ENCODE measurements at regions not wholly inside any gene's neighbourhood (a gene's known extent, or its start where the extent isn't known, plus 50 kb on each side); places are given as distances from the start of the nearest gene placed in this dataset.

DNA sequence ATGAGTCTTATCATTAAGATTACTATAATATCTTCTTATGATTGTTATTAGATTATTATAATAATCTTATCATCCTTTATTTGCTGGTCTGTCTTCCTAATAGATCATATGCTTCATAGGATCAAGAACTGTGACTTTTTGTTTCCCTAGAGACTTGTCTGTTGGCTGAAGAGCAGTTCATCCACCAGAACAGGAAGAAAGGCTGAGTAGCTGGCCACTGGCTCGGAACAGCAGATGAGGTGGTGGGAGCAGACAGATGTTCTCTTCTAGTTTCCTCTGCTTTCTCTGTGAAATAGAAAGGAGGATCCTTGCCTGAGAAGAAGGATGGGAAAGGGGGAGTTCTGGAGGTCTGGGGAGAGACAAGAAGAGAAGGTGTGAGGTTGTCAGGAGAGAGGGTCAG is 120.0 kb downstream of the CCNA1 start:
- TF ChIP-seq PHF8 (conservative IDR thresholded peaks at IDR 0.05; ENCODE audit: low read depth, low read length), result no peak
- no peak for TF ChIP-seq SIN3A (conservative IDR thresholded peaks at IDR 0.05 in 1 of 2, IDR thresholded peaks at IDR 0.05 in 1 of 2; ENCODE audit: low read depth in 1 of 2, low read length in 2 of 2)
- no peak for TF ChIP-seq SP2 (IDR thresholded peaks at IDR 0.05; ENCODE audit: low read length)
- no peak for TF ChIP-seq GTF2F1 (IDR thresholded peaks at IDR 0.05; ENCODE audit: borderline replicate concordance, low read depth, low read length)
- no peak for TF ChIP-seq RFX5 (IDR thresholded peaks at IDR 0.05; ENCODE audit: borderline replicate concordance, low read depth, low read length)
- TF ChIP-seq BRCA1 (IDR thresholded peaks at IDR 0.05; ENCODE audit: low read depth, low read length), result no peak
- no peak for TF ChIP-seq MAFK (IDR thresholded peaks at IDR 0.05; ENCODE audit: low read depth, low read length)
- TF ChIP-seq SIRT6 (IDR thresholded peaks at IDR 0.05; ENCODE audit: low read length), result no peak
- Histone ChIP-seq H3K9ac (replicated peaks in 1 of 4; ENCODE audit: extremely low read depth in 1 of 4, low read depth in 3 of 4, low read length in 3 of 4) (no peak overlapping the region), H3K36me3 (ENCODE audit: control insufficient read depth in 2 of 4, insufficient read depth in 4 of 4, low read length in 3 of 4) (no peaks in the 10 kb centered on the region), H4K20me1 (replicated peaks in 1 of 2; ENCODE audit: control insufficient read depth in 1 of 2, insufficient read depth in 2 of 2, low read length in 2 of 2) (no peaks in the 10 kb centered on the region), H3K79me1 (ENCODE audit: low read depth, low read length) (no peaks in the 10 kb centered on the region), H3K18ac (ENCODE audit: extremely low read depth, low read length) (no peak overlapping the region), H3K14ac (ENCODE audit: insufficient read length) (no peak overlapping the region), H2BK12ac (ENCODE audit: low read depth, low read length) (no peak overlapping the region), H4K5ac (ENCODE audit: insufficient read length, low read depth, low read length) (no peak overlapping the region), H3K4me2 (ENCODE audit: insufficient read depth in 1 of 2, low read depth in 2 of 2, low read length in 2 of 2) (no peak overlapping the region), H3K56ac (replicated peaks; ENCODE audit: insufficient read length, low read depth, low read length) (no peak overlapping the region), H4K91ac (replicated peaks; ENCODE audit: insufficient read length, low read length) (no peak overlapping the region), H4K8ac (ENCODE audit: extremely low read depth, insufficient read depth, low read length) (no peak overlapping the region), H3K9me3 (ENCODE audit: insufficient read depth in 2 of 2, low read depth in 1 of 2, low read length in 1 of 2) (no peaks in the 10 kb centered on the region), H3K27ac (ENCODE audit: low read depth, low read length) (no peak overlapping the region), H2AK5ac (ENCODE audit: low read depth, low read length) (no peak overlapping the region), H3K4me3 (ENCODE audit: extremely low read depth in 1 of 4, insufficient read depth in 2 of 4, low read depth in 3 of 4, low read length in 4 of 4) (no peak overlapping the region), H3K27me3 (replicated peaks in 1 of 4; ENCODE audit: control insufficient read depth in 3 of 4, extremely low read depth in 1 of 4, insufficient read depth in 3 of 4, low read length in 3 of 4) (no peaks in the 10 kb centered on the region), H2AFZ (ENCODE audit: low read length) (no peak overlapping the region), H2BK15ac (ENCODE audit: low read length) (no peak overlapping the region), H2BK120ac (replicated peaks; ENCODE audit: low read depth, low read length) (no peak overlapping the region), H3K79me2 (ENCODE audit: control insufficient read depth in 1 of 2, insufficient read depth in 2 of 2, low read length in 2 of 2) (no peaks in the 10 kb centered on the region), H2BK20ac (ENCODE audit: low read length) (no peak overlapping the region), H3K4me1 (replicated peaks in 1 of 4; ENCODE audit: control insufficient read depth in 3 of 4, insufficient read depth in 4 of 4, low read length in 3 of 4) (no peaks in the 10 kb centered on the region), H3K4ac (replicated peaks; ENCODE audit: insufficient read length, low read depth, low read length) (no peak overlapping the region), H2BK5ac (ENCODE audit: low read depth, low read length) (no peak overlapping the region), H3K23ac (ENCODE audit: insufficient read length) (no peak overlapping the region), H3K23me2 (ENCODE audit: low read depth, low read length) (no peaks in the 10 kb centered on the region; the same call in 1 of the 2 replicates)
- POLR2A ChIA-PET (ENCODE audit: partially characterized antibody), result no interaction called here
- FAIRE-seq (no peak), DNase-seq (ENCODE audit: low read depth in 1 of 2, low spot score in 2 of 2) (no peak)
- CTCF ChIA-PET (ENCODE audit: partially characterized antibody), result no interaction called here
- WGBS, 2 experiments (ENCODE audit: extremely low coverage in 1 of 2, insufficient coverage in 1 of 2, insufficient read length in 1 of 2, insufficient replicate concordance in 2 of 2, low coverage in 1 of 2, low lambda C conversion rate in 2 of 2, missing lambda C conversion rate in 1 of 2), result 86% methylated on average over 1 of the region's 1 CpG; no CpG with 5 or more reads in 1 of the 2 experiments
